OCI-LY7 (cell line): ENCODE measurements at regions not wholly inside any gene's neighbourhood (a gene's known extent, or its start where the extent isn't known, plus 50 kb on each side); places are given as distances from the start of the nearest gene placed in this dataset.

Source experiments
- BruUV-seq: library from RNA; stranded (reverse); fragments of 400-500 nt; replicated peaks from 2 replicates; lab custom pipeline; 2021; lab: Mats Ljungman, UMichigan
- CTCF ChIA-PET: fragments of 300-600 bp; sonication (Branson Sonifier 250); formaldehyde crosslinking; loops from one replicate; lab custom pipeline; 2022; ENCODE audit warnings: antibody characterized with exemption; ENCODE audit not compliant: unreplicated experiment; lab: Charles Lee
- POLR2A ChIA-PET: fragments of 300-600 bp; sonication (Branson Sonifier 250); formaldehyde crosslinking; loops from one replicate; lab custom pipeline; 2022; ENCODE audit warnings: antibody characterized with exemption; lab: Charles Lee
- DNase-seq: peaks from one replicate; pipeline ENCODE4 v3.0.0-alpha.2; 2015; ENCODE audit warnings: low spot score
- H2AFZ ChIP-seq: fragments of 200-600 bp; sonication (generic), shearing (Covaris generic); 2 replicates; pipeline ENCODE4 v1.6.1; 2014; ENCODE audit warnings: mild to moderate bottlenecking, antibody characterized with exemption, low read length, moderate library complexity
- H3K27ac ChIP-seq: fragments of 200-600 bp; sonication (generic); 2 replicates; pipeline ENCODE4 v1.5.1; 2014; ENCODE audit warnings: mixed run types, low read depth, mild to moderate bottlenecking, moderate library complexity, low read length, inconsistent platforms; ENCODE audit not compliant: poor library complexity, severe bottlenecking
- H3K36me3 ChIP-seq: fragments of 200-600 bp; sonication (generic); 2 replicates; pipeline ENCODE4 v1.6.1; 2014; ENCODE audit warnings: mild to moderate bottlenecking, antibody characterized with exemption, low read length, moderate library complexity, mixed read lengths; ENCODE audit not compliant: insufficient read depth
- H3K4me1 ChIP-seq: fragments of 200-600 bp; sonication (generic); 2 replicates; pipeline ENCODE4 v1.5.1; 2014; ENCODE audit warnings: mild to moderate bottlenecking, low read length; ENCODE audit not compliant: insufficient read depth, poor library complexity, severe bottlenecking
- H3K4me2 ChIP-seq: fragments of 200-600 bp; sonication (generic); 2 replicates; pipeline ENCODE4 v1.6.1; 2014; ENCODE audit warnings: mild to moderate bottlenecking, low read length
- H3K4me3 ChIP-seq: fragments of 200-600 bp; sonication (generic); 2 replicates; pipeline ENCODE4 v1.5.1; 2014; ENCODE audit warnings: mild to moderate bottlenecking, low read depth, low read length; ENCODE audit not compliant: poor library complexity, severe bottlenecking
- H3K79me2 ChIP-seq: fragments of 200-600 bp; sonication (generic); 2 replicates; pipeline ENCODE4 v1.6.1; 2016; ENCODE audit warnings: low read depth, mild to moderate bottlenecking, low read length, moderate library complexity, mixed read lengths; ENCODE audit not compliant: insufficient read depth
- H3K9me2 ChIP-seq: fragments of 200-600 bp; sonication (generic); 2 replicates; pipeline ENCODE4 v1.6.1; 2016; ENCODE audit warnings: mild to moderate bottlenecking, low read length, mixed read lengths; ENCODE audit not compliant: insufficient read depth
- H3K9me3 ChIP-seq: fragments of 200-600 bp; sonication (generic); 2 replicates; pipeline ENCODE4 v1.6.1; 2014; ENCODE audit warnings: mild to moderate bottlenecking, mixed run types, low read length, mixed read lengths
- H4K20me1 ChIP-seq: fragments of 200-600 bp; sonication (generic); 2 replicates; pipeline ENCODE4 v1.6.1; 2014; ENCODE audit warnings: mild to moderate bottlenecking, antibody characterized with exemption, low read length, moderate library complexity, mixed read lengths; ENCODE audit not compliant: insufficient read depth
- EZH2phosphoT487 ChIP-seq: fragments of 200-600 bp; sonication (generic); IDR thresholded peaks from 2 replicates; pipeline ENCODE4 v1.6.1; 2018; ENCODE audit warnings: low read depth, borderline replicate concordance, mild to moderate bottlenecking, mixed run types, antibody characterized with exemption, low read length, moderate library complexity, mixed read lengths
- intact Hi-C: fragments of 100-400 bp; cut with micrococcal nuclease; formaldehyde crosslinking; loops from one replicate; pipeline ENCODE4 v1.10.0; 2022; ENCODE audit not compliant: unreplicated experiment
- TF ChIP-seq, protein P1 (sequence below): fragments of 200-600 bp; sonication (generic); conservative IDR thresholded peaks from 2 replicates; pipeline ENCODE4 v1.5.1; 2014; ENCODE audit warnings: mild to moderate bottlenecking, antibody characterized with exemption, low read length, moderate library complexity, mixed read lengths

DNA sequence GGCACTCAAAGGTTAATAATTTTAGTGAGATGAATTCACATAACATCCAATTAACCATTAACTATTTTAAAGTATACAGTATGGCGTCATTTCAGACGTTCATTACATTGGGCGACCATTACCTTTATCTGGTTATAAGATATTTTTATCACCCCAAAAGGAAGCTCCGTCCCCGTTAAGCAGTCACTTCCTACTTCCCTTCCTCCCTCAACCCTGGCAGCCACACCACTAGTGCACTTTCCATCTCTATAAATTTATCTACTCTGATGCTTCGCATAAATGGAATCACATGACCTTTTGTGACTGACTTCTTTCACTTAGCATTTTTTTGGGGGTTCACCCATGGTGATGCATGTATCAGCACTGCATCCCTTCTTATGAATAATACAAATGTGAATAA, 168.3 kb upstream of the PUM3 start:
- H3K4me2 ChIP-seq = no peak overlapping the region
- H3K79me2 ChIP-seq = no peaks in the 10 kb centered on the region
- no TSS peak for BruUV-seq
- no peaks in the 10 kb centered on the region for H3K9me3 ChIP-seq
- ChIA-PET POLR2A (interaction anchor here (0.5 to 1.2 kb wide), 2 partner anchors 14 to 38 kb away, joined by 3 read pairs; no protein-coding TSS in a partner anchor), CTCF (no interaction called here)
- H3K27ac ChIP-seq = no peak overlapping the region
- no peaks in the 10 kb centered on the region for H3K36me3 ChIP-seq
- H3K9me2 ChIP-seq = no peaks in the 10 kb centered on the region
- no peak overlapping the region for H2AFZ ChIP-seq
- H3K4me1 ChIP-seq = no peaks in the 10 kb centered on the region
- no peak overlapping the region for H3K4me3 ChIP-seq
- no peaks in the 10 kb centered on the region for H4K20me1 ChIP-seq
- TF ChIP-seq EZH2phosphoT487 = no peak
- TF ChIP-seq, protein P1, sequence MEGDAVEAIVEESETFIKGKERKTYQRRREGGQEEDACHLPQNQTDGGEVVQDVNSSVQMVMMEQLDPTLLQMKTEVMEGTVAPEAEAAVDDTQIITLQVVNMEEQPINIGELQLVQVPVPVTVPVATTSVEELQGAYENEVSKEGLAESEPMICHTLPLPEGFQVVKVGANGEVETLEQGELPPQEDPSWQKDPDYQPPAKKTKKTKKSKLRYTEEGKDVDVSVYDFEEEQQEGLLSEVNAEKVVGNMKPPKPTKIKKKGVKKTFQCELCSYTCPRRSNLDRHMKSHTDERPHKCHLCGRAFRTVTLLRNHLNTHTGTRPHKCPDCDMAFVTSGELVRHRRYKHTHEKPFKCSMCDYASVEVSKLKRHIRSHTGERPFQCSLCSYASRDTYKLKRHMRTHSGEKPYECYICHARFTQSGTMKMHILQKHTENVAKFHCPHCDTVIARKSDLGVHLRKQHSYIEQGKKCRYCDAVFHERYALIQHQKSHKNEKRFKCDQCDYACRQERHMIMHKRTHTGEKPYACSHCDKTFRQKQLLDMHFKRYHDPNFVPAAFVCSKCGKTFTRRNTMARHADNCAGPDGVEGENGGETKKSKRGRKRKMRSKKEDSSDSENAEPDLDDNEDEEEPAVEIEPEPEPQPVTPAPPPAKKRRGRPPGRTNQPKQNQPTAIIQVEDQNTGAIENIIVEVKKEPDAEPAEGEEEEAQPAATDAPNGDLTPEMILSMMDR = no peak
- intact Hi-C loops = no loop called here
- DNase-seq = no peak

DNA sequence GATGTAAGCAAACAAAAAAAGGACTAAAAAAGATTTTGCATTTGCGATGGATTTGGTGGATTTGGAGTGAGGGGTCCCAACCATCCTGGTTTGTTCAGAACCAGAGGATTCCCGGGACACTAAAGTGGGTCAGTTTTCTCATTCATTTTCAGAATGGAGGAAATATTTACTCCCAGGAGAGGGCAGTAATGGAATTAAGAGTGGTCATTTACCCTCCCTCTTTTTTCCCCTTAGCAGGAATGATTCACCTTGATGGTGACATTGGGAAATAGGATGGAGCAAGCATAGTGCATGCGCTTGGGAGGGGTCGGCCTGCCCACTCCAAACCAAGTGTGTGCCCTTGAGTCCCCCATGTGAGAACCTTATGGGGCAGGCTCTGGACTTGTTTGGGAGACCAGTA, 164.2 kb upstream of the PUM3 start:
- Histone ChIP-seq H3K36me3 (no peaks in the 10 kb centered on the region), H3K4me1 (no peaks in the 10 kb centered on the region), H3K4me3 (no peak overlapping the region), H3K79me2 (no peaks in the 10 kb centered on the region), H4K20me1 (no peaks in the 10 kb centered on the region), H3K27ac (no peak overlapping the region), H3K9me3 (no peaks in the 10 kb centered on the region), H3K4me2 (no peak overlapping the region), H2AFZ (no peak overlapping the region), H3K9me2 (no peaks in the 10 kb centered on the region)
- TF ChIP-seq, protein P1 = no peak
- TF ChIP-seq EZH2phosphoT487 = no peak
- ChIA-PET POLR2A (no interaction called here), CTCF (no interaction called here)
- DNase-seq = no peak
- BruUV-seq = no TSS peak
- intact Hi-C loops = no loop called here

DNA sequence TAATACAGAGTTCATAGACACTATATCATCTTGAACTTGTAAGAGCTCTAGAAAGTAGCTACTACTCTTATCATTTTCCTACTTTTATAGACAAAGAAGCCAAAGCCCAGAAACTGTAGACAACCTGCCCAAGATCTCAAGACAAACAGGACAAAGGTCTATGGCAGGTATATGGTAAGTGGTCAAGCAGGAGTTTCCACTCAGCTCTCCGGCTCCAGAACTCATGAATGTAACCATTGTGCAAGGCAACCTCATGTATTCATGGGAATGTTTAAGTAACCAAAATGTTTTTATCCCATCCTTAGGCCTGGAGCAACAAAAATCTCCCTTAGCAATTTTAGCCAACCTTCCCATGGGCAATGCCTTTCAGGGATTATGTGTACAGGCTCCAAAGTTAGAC, 163.4 kb upstream of the PUM3 start:
- Histone ChIP-seq H3K36me3 (no peaks in the 10 kb centered on the region), H3K79me2 (no peaks in the 10 kb centered on the region), H3K9me2 (no peaks in the 10 kb centered on the region), H2AFZ (no peak overlapping the region), H3K27ac (no peak overlapping the region), H3K4me3 (no peak overlapping the region), H4K20me1 (no peaks in the 10 kb centered on the region), H3K4me1 (no peaks in the 10 kb centered on the region), H3K9me3 (no peaks in the 10 kb centered on the region), H3K4me2 (no peak overlapping the region)
- DNase-seq = no peak
- ChIA-PET CTCF (no interaction called here), POLR2A (interaction anchor here (1.5 kb wide), 1 partner anchor 52 kb away, joined by 5 read pairs; no protein-coding TSS in a partner anchor)
- intact Hi-C loops = no loop called here
- TF ChIP-seq, protein P1 = no peak
- no peak for TF ChIP-seq EZH2phosphoT487
- no TSS peak for BruUV-seq
